SK-N-SH (cell line): ENCODE measurements at regions not wholly inside any gene's neighbourhood (a gene's known extent, or its start where the extent isn't known, plus 50 kb on each side); places are given as distances from the start of the nearest gene placed in this dataset.

ENCODE experiments used
- CTCF ChIA-PET: fragments of 300-600, 350-600 bp; formaldehyde crosslinking; extraction: SDS; loops from one replicate; lab custom pipeline; 2021; lab: Yijun Ruan, JAX
- POLR2A ChIA-PET: fragments of 350-600 bp; sonication (Branson Sonifier 250); formaldehyde crosslinking; extraction: SDS; loops from one replicate; lab custom pipeline; 2020; ENCODE audit warnings: antibody characterized with exemption, inconsistent platforms; lab: Yijun Ruan, JAX
- DNase-seq: peaks from one replicate; pipeline ENCODE4 v3.0.0; 2012
- H2AFZ ChIP-seq: fragments of 200-600 bp; sonication (generic); 2 replicates; pipeline ENCODE4 v1.8.1; 2016; ENCODE audit warnings: antibody characterized with exemption, mild to moderate bottlenecking, low read depth
- H3F3A ChIP-seq: fragments of 200-600 bp; sonication (generic); replicated peaks from 2 replicates; pipeline ENCODE3; 2016; ENCODE audit warnings: antibody characterized with exemption, mild to moderate bottlenecking; ENCODE audit not compliant: insufficient read depth
- H3K27ac ChIP-seq, 2 experiments: fragments of 200-500 bp in 1 of 2; fragments of 200-600 bp in 1 of 2; sonication (Bioruptor generic) in 1 of 2; sonication (generic), shearing (Covaris generic) in 1 of 2; 2 replicates each; pipeline versions ENCODE4 v1.5.1 to v1.6.1; 2014 to 2016; ENCODE audit warnings: low read depth in 2 of 2, inconsistent platforms in 1 of 2, low read length in 1 of 2, mild to moderate bottlenecking in 1 of 2, mixed read lengths in 1 of 2
- H3K27me3 ChIP-seq: fragments of 200-600 bp; sonication (generic), shearing (Covaris generic); 2 replicates; pipeline ENCODE4 v1.6.1; 2016; ENCODE audit warnings: mixed run types; ENCODE audit not compliant: insufficient read depth
- H3K36me3 ChIP-seq, 2 experiments: fragments of 200-500 bp in 1 of 2; fragments of 200-600 bp in 1 of 2; sonication (Bioruptor generic) in 1 of 2; sonication (generic) in 1 of 2; replicated peaks in 1 of 2; 2 replicates each; pipeline versions ENCODE3 to v1.5.1; 2014 to 2016; ENCODE audit warnings: low read length in 1 of 2, mild to moderate bottlenecking in 1 of 2; ENCODE audit not compliant: insufficient read depth in 2 of 2, control insufficient read depth in 1 of 2
- H3K4me1 ChIP-seq, 2 experiments: fragments of 200-500 bp in 1 of 2; fragments of 200-600 bp in 1 of 2; sonication (Bioruptor generic) in 1 of 2; sonication (generic), shearing (Covaris generic) in 1 of 2; 2 replicates each; pipeline versions ENCODE4 v1.5.1 to v1.6.1; 2014 to 2016; ENCODE audit warnings: low read depth in 1 of 2, low read length in 1 of 2, mixed run types in 1 of 2; ENCODE audit not compliant: insufficient read depth in 2 of 2, control insufficient read depth in 1 of 2
- H3K4me2 ChIP-seq: fragments of 200-600 bp; sonication (generic), shearing (Covaris generic); 2 replicates; pipeline ENCODE4 v1.6.1; 2017; ENCODE audit warnings: mixed run types
- H3K4me3 ChIP-seq, 2 experiments: fragments of 200-500 bp in 1 of 2; fragments of 200-600 bp in 1 of 2; sonication (Bioruptor generic) in 1 of 2; sonication (generic), shearing (Covaris generic) in 1 of 2; 2 replicates each; pipeline versions ENCODE4 v1.5.1 to v1.8.1; 2014 to 2016; ENCODE audit warnings: low read depth in 2 of 2, inconsistent platforms in 1 of 2, low read length in 1 of 2, mild to moderate bottlenecking in 1 of 2, mixed read lengths in 1 of 2, moderate library complexity in 1 of 2
- H3K79me2 ChIP-seq: fragments of 200-600 bp; sonication (generic); 2 replicates; pipeline ENCODE4 v1.8.1; 2017; ENCODE audit warnings: mild to moderate bottlenecking; ENCODE audit not compliant: insufficient read depth
- H3K9ac ChIP-seq: fragments of 200-600 bp; sonication (generic); 2 replicates; pipeline ENCODE4 v1.6.1; 2017; ENCODE audit warnings: mixed run types
- H3K9me2 ChIP-seq: fragments of 200-600 bp; sonication (generic); 2 replicates; pipeline ENCODE4 v1.6.1; 2017; ENCODE audit warnings: mixed run types
- H3K9me3 ChIP-seq: fragments of 200-600 bp; sonication (generic); 2 replicates; pipeline ENCODE4 v1.6.1; 2017; ENCODE audit warnings: mixed run types, mild to moderate bottlenecking, moderate library complexity
- H4K20me1 ChIP-seq: fragments of 200-600 bp; sonication (generic); 2 replicates; pipeline ENCODE4 v1.6.1; 2017; ENCODE audit warnings: mild to moderate bottlenecking, mixed run types; ENCODE audit not compliant: insufficient read depth
- CHD2 ChIP-seq: fragments of 150-350 bp; IDR thresholded peaks from 2 replicates; pipeline ENCODE4 v1.6.1; 2018; ENCODE audit warnings: low read length; ENCODE audit not compliant: partially characterized antibody
- ELF1 ChIP-seq: IDR thresholded peaks from 2 replicates; pipeline ENCODE4 v1.4.0; 2012
- GATA2 ChIP-seq: sonication (generic); formaldehyde crosslinking; IDR thresholded peaks from 2 replicates; pipeline ENCODE4 v1.5.0; 2020; ENCODE audit warnings: mild to moderate bottlenecking, missing genetic modification reagents
- JUND ChIP-seq: IDR thresholded peaks from 2 replicates; pipeline ENCODE4 v1.4.0; 2012
- MXI1 ChIP-seq: IDR thresholded peaks from 2 replicates; pipeline ENCODE4 v1.6.1; 2012; ENCODE audit warnings: mild to moderate bottlenecking, low read depth, low read length, improper control_type of control experiment
- POLR2AphosphoS5 ChIP-seq: IDR thresholded peaks from 2 replicates; pipeline ENCODE4 v1.6.1; 2012; ENCODE audit warnings: low read depth, low read length
- RAD21 ChIP-seq: IDR thresholded peaks from 2 replicates; pipeline ENCODE4 v1.6.1; 2012; ENCODE audit warnings: mild to moderate bottlenecking, low read length
- RXRA ChIP-seq: IDR thresholded peaks from 2 replicates; pipeline ENCODE4 v1.4.0; 2012; ENCODE audit warnings: low read depth, mild to moderate bottlenecking, borderline replicate concordance
- SIN3A ChIP-seq: IDR thresholded peaks from 2 replicates; pipeline ENCODE4 v1.6.1; 2012; ENCODE audit warnings: low read depth, mild to moderate bottlenecking, low read length, moderate library complexity, borderline replicate concordance
- SMC3 ChIP-seq: IDR thresholded peaks from 2 replicates; pipeline ENCODE4 v1.6.1; 2012; ENCODE audit warnings: low read depth, low read length, improper control_type of control experiment
- TAF1 ChIP-seq: IDR thresholded peaks from 2 replicates; pipeline ENCODE4 v1.6.1; 2012; ENCODE audit warnings: low read depth, mild to moderate bottlenecking, low read length, moderate library complexity, borderline replicate concordance
- TEAD4 ChIP-seq: IDR thresholded peaks from 2 replicates; pipeline ENCODE4 v1.4.0; 2012; ENCODE audit warnings: mild to moderate bottlenecking, borderline replicate concordance; ENCODE audit not compliant: insufficient read depth
- WGBS: methylation state at CpG from one replicate; pipeline ENCODE4 v1.1.6; 2017; ENCODE audit warnings: low lambda C conversion rate; 5-methylcytosine and 5-hydroxymethylcytosine counted together
- TF ChIP-seq, protein P1 (sequence below): IDR thresholded peaks from 2 replicates; pipeline ENCODE4 v1.4.0; 2012; ENCODE audit warnings: low read depth
- TF ChIP-seq, protein P2 (sequence below): IDR thresholded peaks from 2 replicates; pipeline ENCODE4 v1.6.1; 2012; ENCODE audit warnings: mild to moderate bottlenecking, low read depth, low read length, moderate library complexity
- TF ChIP-seq, protein P3 (sequence below): fragments of 150-350 bp; IDR thresholded peaks from 2 replicates; pipeline ENCODE4 v1.6.1; 2017; ENCODE audit warnings: antibody characterized with exemption, low read length, low read depth, borderline replicate concordance

DNA sequence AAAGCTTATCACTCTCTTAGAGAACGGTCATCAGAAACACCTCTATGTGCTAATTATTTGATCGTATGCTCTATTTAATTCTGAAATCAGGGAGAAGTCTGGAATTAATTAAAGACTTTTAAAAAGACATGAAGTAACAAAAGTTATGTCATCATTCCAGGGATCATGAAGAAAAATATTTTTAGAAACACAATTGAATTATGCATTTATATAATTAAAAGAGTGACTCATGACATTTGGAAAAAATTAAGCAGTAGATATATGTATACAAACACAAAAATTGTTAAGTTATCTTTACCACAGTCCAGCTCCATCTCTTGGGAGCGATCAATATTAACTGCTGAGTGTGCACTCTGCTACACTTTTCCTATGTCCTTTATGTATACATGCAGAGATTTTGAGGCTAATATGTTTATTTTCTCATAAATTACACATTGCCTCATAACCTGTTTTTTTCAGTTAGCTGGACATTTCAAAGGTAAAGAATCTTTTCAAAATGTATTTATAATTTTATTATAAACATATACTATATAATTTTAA is 717.7 kb downstream of the GBE1 start:
- no peak for DNase-seq
- no peak overlapping the region for H3K4me3 ChIP-seq
- no peak overlapping the region for H2AFZ ChIP-seq
- H3K27me3 ChIP-seq, result no peaks in the 10 kb centered on the region
- H3K4me1 ChIP-seq, result peaks cover 0 to 3% of the 10 kb centered on the region in 2 experiments; a peak in 1 of 4 replicates
- CTCF ChIA-PET, result interaction anchor here (1.1 kb wide), 1 partner anchor 295 kb away, joined by 3 read pairs; no protein-coding TSS in a partner anchor
- no peak overlapping the region for H3K4me2 ChIP-seq
- no peaks in the 10 kb centered on the region for H3K79me2 ChIP-seq
- no peaks in the 10 kb centered on the region for H3K36me3 ChIP-seq
- no peak overlapping the region for H3K9ac ChIP-seq
- peaks cover 6% of the 10 kb centered on the region for H3F3A ChIP-seq
- no peak for TF ChIP-seq CHD2
- TF ChIP-seq TEAD4, result no peak
- no peak for TF ChIP-seq SMC3
- TF ChIP-seq JUND, result no peak
- no peak for TF ChIP-seq RAD21
- TF ChIP-seq RXRA, result no peak
- TF ChIP-seq POLR2AphosphoS5, result no peak
- TF ChIP-seq, protein P1, sequence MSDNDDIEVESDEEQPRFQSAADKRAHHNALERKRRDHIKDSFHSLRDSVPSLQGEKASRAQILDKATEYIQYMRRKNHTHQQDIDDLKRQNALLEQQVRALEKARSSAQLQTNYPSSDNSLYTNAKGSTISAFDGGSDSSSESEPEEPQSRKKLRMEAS, result no peak
- no peak for TF ChIP-seq TAF1
- TF ChIP-seq MXI1, result no peak
- no peak for TF ChIP-seq ELF1
- TF ChIP-seq, protein P2, sequence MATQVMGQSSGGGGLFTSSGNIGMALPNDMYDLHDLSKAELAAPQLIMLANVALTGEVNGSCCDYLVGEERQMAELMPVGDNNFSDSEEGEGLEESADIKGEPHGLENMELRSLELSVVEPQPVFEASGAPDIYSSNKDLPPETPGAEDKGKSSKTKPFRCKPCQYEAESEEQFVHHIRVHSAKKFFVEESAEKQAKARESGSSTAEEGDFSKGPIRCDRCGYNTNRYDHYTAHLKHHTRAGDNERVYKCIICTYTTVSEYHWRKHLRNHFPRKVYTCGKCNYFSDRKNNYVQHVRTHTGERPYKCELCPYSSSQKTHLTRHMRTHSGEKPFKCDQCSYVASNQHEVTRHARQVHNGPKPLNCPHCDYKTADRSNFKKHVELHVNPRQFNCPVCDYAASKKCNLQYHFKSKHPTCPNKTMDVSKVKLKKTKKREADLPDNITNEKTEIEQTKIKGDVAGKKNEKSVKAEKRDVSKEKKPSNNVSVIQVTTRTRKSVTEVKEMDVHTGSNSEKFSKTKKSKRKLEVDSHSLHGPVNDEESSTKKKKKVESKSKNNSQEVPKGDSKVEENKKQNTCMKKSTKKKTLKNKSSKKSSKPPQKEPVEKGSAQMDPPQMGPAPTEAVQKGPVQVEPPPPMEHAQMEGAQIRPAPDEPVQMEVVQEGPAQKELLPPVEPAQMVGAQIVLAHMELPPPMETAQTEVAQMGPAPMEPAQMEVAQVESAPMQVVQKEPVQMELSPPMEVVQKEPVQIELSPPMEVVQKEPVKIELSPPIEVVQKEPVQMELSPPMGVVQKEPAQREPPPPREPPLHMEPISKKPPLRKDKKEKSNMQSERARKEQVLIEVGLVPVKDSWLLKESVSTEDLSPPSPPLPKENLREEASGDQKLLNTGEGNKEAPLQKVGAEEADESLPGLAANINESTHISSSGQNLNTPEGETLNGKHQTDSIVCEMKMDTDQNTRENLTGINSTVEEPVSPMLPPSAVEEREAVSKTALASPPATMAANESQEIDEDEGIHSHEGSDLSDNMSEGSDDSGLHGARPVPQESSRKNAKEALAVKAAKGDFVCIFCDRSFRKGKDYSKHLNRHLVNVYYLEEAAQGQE, result no peak
- no peak for TF ChIP-seq GATA2 (CRISPR knock-in tag)
- TF ChIP-seq SIN3A, result no peak
- TF ChIP-seq, protein P3, sequence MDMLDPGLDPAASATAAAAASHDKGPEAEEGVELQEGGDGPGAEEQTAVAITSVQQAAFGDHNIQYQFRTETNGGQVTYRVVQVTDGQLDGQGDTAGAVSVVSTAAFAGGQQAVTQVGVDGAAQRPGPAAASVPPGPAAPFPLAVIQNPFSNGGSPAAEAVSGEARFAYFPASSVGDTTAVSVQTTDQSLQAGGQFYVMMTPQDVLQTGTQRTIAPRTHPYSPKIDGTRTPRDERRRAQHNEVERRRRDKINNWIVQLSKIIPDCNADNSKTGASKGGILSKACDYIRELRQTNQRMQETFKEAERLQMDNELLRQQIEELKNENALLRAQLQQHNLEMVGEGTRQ, result no peak
- TF ChIP-seq, all 33 proteins: peak for 0
- no peaks in the 10 kb centered on the region for H3K9me3 ChIP-seq
- H3K9me2 ChIP-seq, result no peaks in the 10 kb centered on the region
- POLR2A ChIA-PET, result no interaction called here
- H3K27ac ChIP-seq, result no peak overlapping the region
- 6% methylated on average over 3 of the region's 3 CpGs for WGBS
- H4K20me1 ChIP-seq, result no peaks in the 10 kb centered on the region
